ENCODE measurements at regions not wholly inside any gene's neighbourhood (a gene's known extent, or its start where the extent isn't known, plus 50 kb on each side); places are given as distances from the start of the nearest gene placed in this dataset.

DNA sequence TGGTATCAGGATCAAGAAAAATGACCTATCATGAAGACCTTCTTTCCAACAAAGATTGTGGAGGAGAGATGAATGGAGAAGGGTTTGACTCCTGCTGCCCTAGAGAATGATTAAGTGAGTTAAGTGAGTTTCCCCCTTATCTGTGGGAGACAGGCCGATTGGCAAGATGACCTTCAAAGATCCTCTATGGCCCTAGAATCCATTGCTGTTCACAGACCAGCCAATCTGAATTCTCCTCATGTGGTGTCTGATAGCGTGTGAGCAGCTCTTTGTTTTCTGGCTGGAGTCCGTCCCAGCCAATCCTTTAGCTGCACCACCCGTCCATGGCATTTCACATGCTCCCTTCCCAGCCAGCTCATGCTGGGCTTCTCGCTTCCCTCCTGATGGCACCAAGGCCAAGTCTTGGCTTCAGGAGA lies 79.4 kb downstream of the MARCHF4 start:
- Mint-ChIP-seq H3K4me1 (no peaks in the 10 kb centered on the region), H3K36me3 (no peaks in the 10 kb centered on the region), H3K4me3 (no peak overlapping the region), H3K27ac (no peak overlapping the region), H3K9me3 (peaks cover 0 to 2% (median 0%) of the 10 kb centered on the region in 7 donors), H3K27me3 (ENCODE audit: low read depth in 3 of 3) (peaks cover 0 to 5% (median 0%) of the 10 kb centered on the region in 3 donors)
- TF ChIP-seq, protein P1, sequence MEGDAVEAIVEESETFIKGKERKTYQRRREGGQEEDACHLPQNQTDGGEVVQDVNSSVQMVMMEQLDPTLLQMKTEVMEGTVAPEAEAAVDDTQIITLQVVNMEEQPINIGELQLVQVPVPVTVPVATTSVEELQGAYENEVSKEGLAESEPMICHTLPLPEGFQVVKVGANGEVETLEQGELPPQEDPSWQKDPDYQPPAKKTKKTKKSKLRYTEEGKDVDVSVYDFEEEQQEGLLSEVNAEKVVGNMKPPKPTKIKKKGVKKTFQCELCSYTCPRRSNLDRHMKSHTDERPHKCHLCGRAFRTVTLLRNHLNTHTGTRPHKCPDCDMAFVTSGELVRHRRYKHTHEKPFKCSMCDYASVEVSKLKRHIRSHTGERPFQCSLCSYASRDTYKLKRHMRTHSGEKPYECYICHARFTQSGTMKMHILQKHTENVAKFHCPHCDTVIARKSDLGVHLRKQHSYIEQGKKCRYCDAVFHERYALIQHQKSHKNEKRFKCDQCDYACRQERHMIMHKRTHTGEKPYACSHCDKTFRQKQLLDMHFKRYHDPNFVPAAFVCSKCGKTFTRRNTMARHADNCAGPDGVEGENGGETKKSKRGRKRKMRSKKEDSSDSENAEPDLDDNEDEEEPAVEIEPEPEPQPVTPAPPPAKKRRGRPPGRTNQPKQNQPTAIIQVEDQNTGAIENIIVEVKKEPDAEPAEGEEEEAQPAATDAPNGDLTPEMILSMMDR (IDR thresholded peaks at IDR 0.05), result no peak
- no peak overlapping the region for H3K4me3 ChIP-seq (replicated peaks in 1 of 3; ENCODE audit: low read depth in 2 of 3, low read length in 3 of 3)
- H2AFZ ChIP-seq (ENCODE audit: insufficient read depth, low read depth, low read length, poor library complexity, severe bottlenecking), result no peak overlapping the region
- WGBS (ENCODE audit: insufficient coverage), result 94% methylated on average over 3 of the region's 5 CpGs
- H3K9ac ChIP-seq (ENCODE audit: insufficient read depth, low read length, poor library complexity, severe bottlenecking), result no peak overlapping the region
- H3K36me3 ChIP-seq (replicated peaks in 1 of 2; ENCODE audit: control insufficient read depth in 1 of 2, insufficient read depth in 2 of 2, low read length in 2 of 2), result no peaks in the 10 kb centered on the region
- H3K4me2 ChIP-seq (replicated peaks; ENCODE audit: extremely low read depth, low read length, poor library complexity, severe bottlenecking), result no peak overlapping the region
- H3K79me2 ChIP-seq (ENCODE audit: insufficient read depth, low read length), result no peaks in the 10 kb centered on the region
- intact Hi-C loops (cut with micrococcal nuclease), result no loop called here
- no peaks in the 10 kb centered on the region for H3K9me3 ChIP-seq (replicated peaks in 1 of 2; ENCODE audit: control insufficient read depth in 1 of 2, insufficient read depth in 1 of 2, low read length in 2 of 2)
- H3K27ac ChIP-seq (ENCODE audit: low read depth in 1 of 2, low read length in 2 of 2), result no peak overlapping the region
- no peak for DNase-seq
- H3K27me3 ChIP-seq (ENCODE audit: control insufficient read depth in 2 of 2, insufficient read depth in 2 of 2, low read length in 2 of 2), result no peaks in the 10 kb centered on the region
- no peaks in the 10 kb centered on the region for H3K4me1 ChIP-seq (ENCODE audit: control insufficient read depth in 1 of 2, insufficient read depth in 2 of 2, low read length in 2 of 2)
- H4K20me1 ChIP-seq (ENCODE audit: insufficient read depth, low read length), result no peaks in the 10 kb centered on the region

DNA sequence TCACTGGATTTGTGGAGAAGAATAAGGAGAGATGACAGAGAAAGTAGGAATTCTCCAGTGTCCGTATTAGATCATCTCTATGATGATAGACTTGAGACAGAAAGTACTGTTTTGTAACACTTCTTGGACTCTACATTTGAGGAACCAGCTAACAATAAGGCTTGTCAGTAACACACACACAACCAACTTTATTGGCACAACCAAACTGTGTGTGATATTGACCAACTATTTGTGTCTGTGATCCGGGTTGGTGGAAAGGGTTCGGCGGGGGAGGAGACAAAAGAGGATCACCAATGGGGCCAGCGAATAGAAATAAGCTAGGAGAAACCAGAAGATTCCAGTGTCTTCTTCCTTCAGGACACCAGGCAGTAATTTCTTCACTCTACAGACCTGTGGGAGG lies 79.8 kb downstream of the MARCHF4 start:
- Histone ChIP-seq H3K4me2 (replicated peaks; ENCODE audit: extremely low read depth, low read length, poor library complexity, severe bottlenecking) (no peak overlapping the region), H3K27me3 (ENCODE audit: control insufficient read depth in 2 of 2, insufficient read depth in 2 of 2, low read length in 2 of 2) (no peaks in the 10 kb centered on the region), H3K27ac (ENCODE audit: low read depth in 1 of 2, low read length in 2 of 2) (no peak overlapping the region), H4K20me1 (ENCODE audit: insufficient read depth, low read length) (no peaks in the 10 kb centered on the region), H3K4me1 (ENCODE audit: control insufficient read depth in 1 of 2, insufficient read depth in 2 of 2, low read length in 2 of 2) (no peaks in the 10 kb centered on the region), H3K79me2 (ENCODE audit: insufficient read depth, low read length) (no peaks in the 10 kb centered on the region), H3K4me3 (replicated peaks in 1 of 3; ENCODE audit: low read depth in 2 of 3, low read length in 3 of 3) (no peak overlapping the region), H2AFZ (ENCODE audit: insufficient read depth, low read depth, low read length, poor library complexity, severe bottlenecking) (no peak overlapping the region), H3K9ac (ENCODE audit: insufficient read depth, low read length, poor library complexity, severe bottlenecking) (no peak overlapping the region), H3K9me3 (replicated peaks in 1 of 2; ENCODE audit: control insufficient read depth in 1 of 2, insufficient read depth in 1 of 2, low read length in 2 of 2) (no peaks in the 10 kb centered on the region), H3K36me3 (replicated peaks in 1 of 2; ENCODE audit: control insufficient read depth in 1 of 2, insufficient read depth in 2 of 2, low read length in 2 of 2) (no peaks in the 10 kb centered on the region)
- Mint-ChIP-seq H3K27ac (no peak overlapping the region), H3K9me3 (no peaks in the 10 kb centered on the region), H3K4me3 (no peak overlapping the region), H3K4me1 (no peaks in the 10 kb centered on the region), H3K36me3 (no peaks in the 10 kb centered on the region), H3K27me3 (ENCODE audit: low read depth in 3 of 3) (peaks cover 0 to 5% (median 0%) of the 10 kb centered on the region in 3 donors)
- DNase-seq, result no peak
- intact Hi-C loops (cut with micrococcal nuclease), result no loop called here
- TF ChIP-seq, protein P1 (IDR thresholded peaks at IDR 0.05), result no peak
- WGBS (ENCODE audit: insufficient coverage), result 100% methylated on average over 1 of the region's 5 CpGs
